Peyer's patch (tissue), 4 donors: ENCODE measurements at regions not wholly inside any gene's neighbourhood (a gene's known extent, or its start where the extent isn't known, plus 50 kb on each side); places are given as distances from the start of the nearest gene placed in this dataset.

Source experiments
- CTCF ChIP-seq, 6 experiments: fragments of 450-650 bp in 4 of 6; fragments of 200-600 bp in 2 of 6; sonication (generic) in 1 of 6; IDR thresholded peaks; one replicate each; pipeline ENCODE4 v1.5.1; 2017 to 2019; ENCODE audit warnings: antibody characterized with exemption in 6 of 6, mild to moderate bottlenecking in 3 of 6, moderate library complexity in 1 of 6
- POLR2A ChIP-seq, 2 donors: fragments of 450-650 bp; IDR thresholded peaks; one replicate each; pipeline ENCODE4 v1.5.1; 2017; ENCODE audit warnings: antibody characterized with exemption in 2 of 2, mild to moderate bottlenecking in 2 of 2, moderate library complexity in 2 of 2

- TF ChIP-seq CTCF (IDR thresholded peaks at IDR 0.05) (no peak), POLR2A (IDR thresholded peaks at IDR 0.05) (no peak)
Observed at GRCh38 chr2:136211701-136212100, 93.8 kb upstream of the CXCR4 start.
